H1 (cell line): ENCODE measurements at regions not wholly inside any gene's neighbourhood (a gene's known extent, or its start where the extent isn't known, plus 50 kb on each side); places are given as distances from the start of the nearest gene placed in this dataset.

Experiments
- CTCF ChIA-PET: fragments of 300-600 bp; sonication (Branson Sonifier 250); formaldehyde crosslinking; loops from one replicate; lab custom pipeline; 2021; ENCODE audit not compliant: partially characterized antibody; lab: Charles Lee
- POLR2A ChIA-PET: fragments of 300-600 bp; sonication (Branson Sonifier 250); formaldehyde crosslinking; loops from one replicate; lab custom pipeline; 2021; ENCODE audit warnings: inconsistent platforms; ENCODE audit not compliant: partially characterized antibody; lab: Charles Lee
- DNase-seq, 2 experiments: peaks; one replicate each; pipeline versions ENCODE4 v3.0.0 to v3.0.0-alpha.2; 2010 to 2022; ENCODE audit warnings: low spot score in 2 of 2, low read depth in 1 of 2, mixed read lengths in 1 of 2
- FAIRE-seq: peaks from 2 replicates; lab custom pipeline; 2011; peaks lifted over from hg19 to GRCh38; lab: Jason Lieb, UNC
- H2AFZ ChIP-seq: 2 replicates; pipeline ENCODE4 v1.8.1; 2012; ENCODE audit warnings: low read length, inconsistent platforms
- H2AK5ac ChIP-seq: 2 replicates; pipeline ENCODE4 v1.6.1; 2013; ENCODE audit warnings: low read depth, low read length
- H2BK120ac ChIP-seq: replicated peaks from 2 replicates; pipeline ENCODE3; 2013; ENCODE audit warnings: low read depth, low read length, inconsistent platforms
- H2BK12ac ChIP-seq: 2 replicates; pipeline ENCODE4 v1.6.1; 2013; ENCODE audit warnings: low read depth, low read length
- H2BK15ac ChIP-seq: 2 replicates; pipeline ENCODE4 v1.6.1; 2013; ENCODE audit warnings: low read length
- H2BK20ac ChIP-seq: 2 replicates; pipeline ENCODE4 v1.6.1; 2013; ENCODE audit warnings: low read length
- H2BK5ac ChIP-seq: 2 replicates; pipeline ENCODE4 v1.6.1; 2013; ENCODE audit warnings: low read depth, low read length
- H3K14ac ChIP-seq: 2 replicates; pipeline ENCODE4 v1.6.1; 2013; ENCODE audit warnings: inconsistent platforms; ENCODE audit not compliant: insufficient read length
- H3K18ac ChIP-seq: 2 replicates; pipeline ENCODE4 v1.6.1; 2013; ENCODE audit warnings: low read length; ENCODE audit errors: extremely low read depth
- H3K23ac ChIP-seq: 2 replicates; pipeline ENCODE4 v1.6.1; 2013; ENCODE audit warnings: inconsistent platforms; ENCODE audit not compliant: insufficient read length
- H3K23me2 ChIP-seq: 2 replicates; pipeline ENCODE4 v1.6.1; 2013; ENCODE audit warnings: low read depth, low read length
- H3K27ac ChIP-seq: 2 replicates; pipeline ENCODE4 v1.6.1; 2011; ENCODE audit warnings: low read depth, low read length, inconsistent platforms
- H3K27me3 ChIP-seq, 4 experiments: replicated peaks in 1 of 4; 1 replicate in 1 of 4; 2 replicates in 3 of 4; pipeline versions ENCODE4 v1.6.1 to v1.8.1; 2011 to 2013; ENCODE audit warnings: low read length in 3 of 4, mild to moderate bottlenecking in 3 of 4, inconsistent platforms in 2 of 4, mixed read lengths in 2 of 4, moderate library complexity in 1 of 4; ENCODE audit not compliant: control insufficient read depth in 3 of 4, insufficient read depth in 3 of 4; ENCODE audit errors: extremely low read depth in 1 of 4
- H3K36me3 ChIP-seq, 4 experiments: 2 replicates each; pipeline versions ENCODE4 v1.6.1 to v1.8.1; 2011 to 2013; ENCODE audit warnings: mild to moderate bottlenecking in 4 of 4, low read length in 3 of 4, moderate library complexity in 2 of 4, control low read depth in 1 of 4, inconsistent platforms in 1 of 4; ENCODE audit not compliant: insufficient read depth in 4 of 4, control insufficient read depth in 2 of 4
- H3K4ac ChIP-seq: replicated peaks from 2 replicates; pipeline ENCODE3; 2013; ENCODE audit warnings: low read length, low read depth, mixed read lengths, inconsistent platforms; ENCODE audit not compliant: insufficient read length
- H3K4me1 ChIP-seq, 4 experiments: replicated peaks in 1 of 4; 1 replicate in 1 of 4; 2 replicates in 3 of 4; pipeline versions ENCODE4 v1.6.1 to v1.8.1; 2011 to 2013; ENCODE audit warnings: low read length in 3 of 4, inconsistent platforms in 2 of 4, mixed read lengths in 1 of 4; ENCODE audit not compliant: insufficient read depth in 4 of 4, control insufficient read depth in 3 of 4
- H3K4me2 ChIP-seq, 2 experiments: 2 replicates each; pipeline versions ENCODE4 v1.6.1 to v1.8.1; 2011 to 2013; ENCODE audit warnings: low read depth in 2 of 2, low read length in 2 of 2, control low read depth in 1 of 2, inconsistent platforms in 1 of 2, mild to moderate bottlenecking in 1 of 2; ENCODE audit not compliant: insufficient read depth in 1 of 2
- H3K4me3 ChIP-seq, 4 experiments: fragments of 200-600, 300-600 bp in 1 of 4; sonication (generic), shearing (Covaris generic), sonication (Bioruptor Twin) in 1 of 4; 2 replicates each; pipeline versions ENCODE4 v1.5.1 to v1.8.1; 2011 to 2016; ENCODE audit warnings: low read length in 4 of 4, low read depth in 3 of 4, control low read depth in 2 of 4, inconsistent platforms in 2 of 4, mild to moderate bottlenecking in 2 of 4, mixed read lengths in 1 of 4, moderate library complexity in 1 of 4; ENCODE audit not compliant: insufficient read depth in 2 of 4; ENCODE audit errors: extremely low read depth in 1 of 4
- H3K56ac ChIP-seq: replicated peaks from 2 replicates; pipeline ENCODE3; 2013; ENCODE audit warnings: low read depth, mild to moderate bottlenecking, mixed read lengths, low read length, inconsistent platforms; ENCODE audit not compliant: insufficient read length
- H3K79me1 ChIP-seq: 2 replicates; pipeline ENCODE4 v1.6.1; 2013; ENCODE audit warnings: low read depth, low read length, control low read depth
- H3K79me2 ChIP-seq, 2 experiments: 2 replicates each; pipeline versions ENCODE4 v1.6.1 to v1.8.1; 2012 to 2013; ENCODE audit warnings: low read length in 2 of 2, mild to moderate bottlenecking in 2 of 2, inconsistent platforms in 1 of 2; ENCODE audit not compliant: insufficient read depth in 2 of 2, control insufficient read depth in 1 of 2
- H3K9ac ChIP-seq, 4 experiments: replicated peaks in 1 of 4; 1 replicate in 1 of 4; 2 replicates in 3 of 4; pipeline versions ENCODE4 v1.6.1 to v1.8.1; 2011 to 2013; ENCODE audit warnings: low read depth in 3 of 4, low read length in 3 of 4, control low read depth in 2 of 4, mild to moderate bottlenecking in 2 of 4, moderate library complexity in 2 of 4, inconsistent platforms in 1 of 4; ENCODE audit errors: extremely low read depth in 1 of 4
- H3K9me3 ChIP-seq, 2 experiments: 2 replicates each; pipeline versions ENCODE4 v1.6.1 to v1.8.1; 2012 to 2013; ENCODE audit warnings: mild to moderate bottlenecking in 2 of 2, moderate library complexity in 2 of 2, control low read depth in 1 of 2, inconsistent platforms in 1 of 2, low read depth in 1 of 2, low read length in 1 of 2, mixed read lengths in 1 of 2; ENCODE audit not compliant: insufficient read depth in 2 of 2
- H4K20me1 ChIP-seq, 2 experiments: replicated peaks in 1 of 2; 2 replicates each; pipeline versions ENCODE3 to v1.8.1; 2011 to 2013; ENCODE audit warnings: inconsistent platforms in 2 of 2, low read length in 2 of 2, mild to moderate bottlenecking in 1 of 2; ENCODE audit not compliant: insufficient read depth in 2 of 2, control insufficient read depth in 1 of 2
- H4K5ac ChIP-seq: 2 replicates; pipeline ENCODE4 v1.6.1; 2013; ENCODE audit warnings: low read length, low read depth, mixed read lengths, inconsistent platforms; ENCODE audit not compliant: insufficient read length
- H4K8ac ChIP-seq: 2 replicates; pipeline ENCODE4 v1.8.0; 2013; ENCODE audit warnings: mild to moderate bottlenecking, moderate library complexity, low read length, inconsistent platforms; ENCODE audit not compliant: insufficient read depth; ENCODE audit errors: extremely low read depth
- H4K91ac ChIP-seq: replicated peaks from 2 replicates; pipeline ENCODE3; 2013; ENCODE audit warnings: low read length, mixed read lengths, inconsistent platforms; ENCODE audit not compliant: insufficient read length
- ASH2L ChIP-seq: fragments of 200-600, 300-600 bp; sonication (generic); IDR thresholded peaks from one replicate; pipeline ENCODE4 v1.7.1; 2017; ENCODE audit warnings: low read length
- SIN3A ChIP-seq, 2 experiments: IDR thresholded peaks in 1 of 2; conservative IDR thresholded peaks in 1 of 2; 2 replicates each; pipeline ENCODE4 v1.6.1; 2011 to 2012; ENCODE audit warnings: low read length in 2 of 2, improper control_type of control experiment in 1 of 2, low read depth in 1 of 2, mild to moderate bottlenecking in 1 of 2
- WGBS, 2 experiments: shearing (Covaris generic) in 1 of 2; methylation state at CpG; one replicate each; pipeline versions ENCODE4 v1.1.6 to v1.1.7; 2013 to 2015; ENCODE audit warnings: low lambda C conversion rate in 2 of 2, mixed read lengths in 2 of 2, inconsistent platforms in 1 of 2, low coverage in 1 of 2, missing lambda C conversion rate in 1 of 2; ENCODE audit not compliant: insufficient replicate concordance in 2 of 2, insufficient coverage in 1 of 2, insufficient read length in 1 of 2; ENCODE audit errors: extremely low coverage in 1 of 2, missing lambda C conversion rate in 1 of 2; 5-methylcytosine and 5-hydroxymethylcytosine counted together

GRCh38 chr14:97444248-97444647 is 647.1 kb downstream of the VRK1 start:
- no peak overlapping the region for H2AK5ac ChIP-seq
- H2BK20ac ChIP-seq = no peak overlapping the region
- H4K5ac ChIP-seq = no peak overlapping the region
- POLR2A ChIA-PET = no interaction called here
- H3K9me3 ChIP-seq = no peaks in the 10 kb centered on the region
- H3K4me1 ChIP-seq = no peaks in the 10 kb centered on the region
- no peak overlapping the region for H3K9ac ChIP-seq
- H3K36me3 ChIP-seq = no peaks in the 10 kb centered on the region
- no peaks in the 10 kb centered on the region for H3K23me2 ChIP-seq
- FAIRE-seq (no peak), DNase-seq (no peak)
- H3K56ac ChIP-seq = no peak overlapping the region
- 94% methylated on average over 5 of the region's 5 CpGs; no CpG with 5 or more reads in 1 of the 2 experiments for WGBS, 2 experiments
- H2BK5ac ChIP-seq = no peak overlapping the region
- H3K4me3 ChIP-seq = no peak overlapping the region
- H3K79me1 ChIP-seq = no peaks in the 10 kb centered on the region
- H2BK12ac ChIP-seq = no peak overlapping the region
- no peak overlapping the region for H3K23ac ChIP-seq
- H4K20me1 ChIP-seq = no peaks in the 10 kb centered on the region
- H4K8ac ChIP-seq = no peak overlapping the region
- no peak overlapping the region for H3K4me2 ChIP-seq
- H3K4ac ChIP-seq = no peak overlapping the region
- no peak overlapping the region for H3K27ac ChIP-seq
- TF ChIP-seq ASH2L (no peak), SIN3A (conservative IDR thresholded peaks at IDR 0.05 in 1 of 2, IDR thresholded peaks at IDR 0.05 in 1 of 2; ENCODE audit: low read depth in 1 of 2, low read length in 2 of 2) (no peak)
- TF ChIP-seq, all 59 proteins: peak for 0
- Histone ChIP-seq H2BK15ac (no peak overlapping the region), H3K27me3 (no peaks in the 10 kb centered on the region; a peak in 1 of 7 replicates), H3K14ac (no peak overlapping the region), H3K18ac (no peak overlapping the region), H3K79me2 (no peaks in the 10 kb centered on the region), H2BK120ac (no peak overlapping the region), H4K91ac (no peak overlapping the region), H2AFZ (no peak overlapping the region)
- CTCF ChIA-PET = interaction anchor here (0.8 to 1.7 kb wide), 2 partner anchors 8 to 533 kb away, joined by 3 to 4 read pairs; no protein-coding TSS in a partner anchor
